Activated CD4-positive, alpha-beta T cell treated with anti-CD3 and anti-CD28 coated beads, Interleukin-2, amount 10 ng/mL, durations not matched to agents 24 days and 14 days (primary cell): ENCODE measurements at regions not wholly inside any gene's neighbourhood (a gene's known extent, or its start where the extent isn't known, plus 50 kb on each side); places are given as distances from the start of the nearest gene placed in this dataset.
A peak's percentile ranks its signal among the peaks of the same experiment; 100 is the strongest.
"Not testable (repeated sequence)": the region's sequence is repeated elsewhere in the genome, so short reads cannot be mapped to it uniquely, and the experiment has no call there.

Experiments used
- DNase-seq: peaks from one replicate; pipeline ENCODE4 v3.0.0; 2022
- H3K27ac Mint-ChIP-seq: one replicate; pipeline ENCODE4 v1.8.0; 2022; ENCODE audit warnings: mild to moderate bottlenecking, mixed read lengths
- H3K27me3 Mint-ChIP-seq: one replicate; pipeline ENCODE4 v1.8.0; 2022; ENCODE audit warnings: mixed read lengths
- H3K36me3 Mint-ChIP-seq: one replicate; pipeline ENCODE4 v1.8.0; 2022; ENCODE audit warnings: low read depth, mild to moderate bottlenecking, mixed read lengths
- H3K4me1 Mint-ChIP-seq: one replicate; pipeline ENCODE4 v1.8.0; 2021; ENCODE audit warnings: mixed read lengths
- H3K4me3 Mint-ChIP-seq: one replicate; pipeline ENCODE4 v1.8.0; 2022; ENCODE audit warnings: mild to moderate bottlenecking, moderate library complexity, mixed read lengths
- H3K9me3 Mint-ChIP-seq: one replicate; pipeline ENCODE4 v1.8.0; 2021; ENCODE audit warnings: mixed read lengths
- intact Hi-C: fragments of 100-400 bp; cut with micrococcal nuclease; formaldehyde crosslinking; loops from one replicate; pipeline ENCODE4 v1.15.1; 2023

GRCh38 chr1:171397851-171398469 is 84.0 kb downstream of the FMO4 start:
- Mint-ChIP-seq H3K27me3 (peaks cover 6% of the 10 kb centered on the region), H3K36me3 (no peaks in the 10 kb centered on the region), H3K27ac (no peak overlapping the region), H3K9me3 (no peaks in the 10 kb centered on the region), H3K4me1 (no peaks in the 10 kb centered on the region), H3K4me3 (no peak overlapping the region)
- intact Hi-C loops, result no loop called here
- no peak for DNase-seq

DNA sequence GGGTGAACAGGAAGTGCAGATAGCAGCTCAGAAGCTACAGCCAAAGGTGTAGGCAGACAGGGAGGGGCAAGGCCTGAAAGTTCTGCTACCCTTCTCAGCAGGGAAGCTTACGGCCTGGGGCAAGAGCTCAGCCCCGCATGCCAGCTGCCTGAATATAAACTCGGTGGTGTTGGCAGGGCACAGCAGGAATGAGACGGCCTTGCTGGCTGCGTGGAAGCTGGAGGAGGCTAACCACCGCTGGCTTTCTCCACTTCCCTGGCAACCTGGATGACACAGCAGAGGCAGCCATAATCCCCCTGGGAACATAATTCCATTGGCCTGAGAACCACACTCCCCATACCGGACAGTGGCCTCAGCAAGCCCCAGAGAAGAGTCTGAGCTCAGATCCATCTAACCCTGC is 81.9 kb upstream of the PRRC2C start:
- Mint-ChIP-seq H3K4me3 (no peak overlapping the region), H3K4me1 (no peaks in the 10 kb centered on the region), H3K27ac (no peak overlapping the region), H3K36me3 (no peaks in the 10 kb centered on the region), H3K9me3 (no peaks in the 10 kb centered on the region), H3K27me3 (peaks cover 5% of the 10 kb centered on the region)
- DNase-seq, result no peak
- intact Hi-C loops, result no loop called here

DNA sequence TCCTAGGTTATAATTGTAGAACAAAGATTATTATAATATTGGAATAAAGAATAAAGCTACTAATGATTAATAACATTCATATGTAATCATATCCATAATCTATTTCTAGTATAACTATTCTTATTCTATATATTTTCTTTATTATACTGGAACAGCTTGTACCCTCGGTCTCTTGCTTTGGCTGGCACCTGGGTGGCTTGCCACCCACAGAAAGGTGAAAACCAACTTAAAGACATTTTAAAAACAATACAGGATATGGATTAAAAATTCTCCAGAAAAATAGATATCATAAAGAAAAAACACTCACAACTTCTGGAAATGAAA is 80.0 kb upstream of the PRRC2C start:
- H3K27me3 Mint-ChIP-seq, result peaks cover 5% of the 10 kb centered on the region
- H3K9me3 Mint-ChIP-seq, result no peaks in the 10 kb centered on the region
- H3K4me3 Mint-ChIP-seq, result no peak overlapping the region
- intact Hi-C loops, result no loop called here
- no peaks in the 10 kb centered on the region for H3K36me3 Mint-ChIP-seq
- no peaks in the 10 kb centered on the region for H3K4me1 Mint-ChIP-seq
- H3K27ac Mint-ChIP-seq, result no peak overlapping the region
- no peak for DNase-seq

DNA sequence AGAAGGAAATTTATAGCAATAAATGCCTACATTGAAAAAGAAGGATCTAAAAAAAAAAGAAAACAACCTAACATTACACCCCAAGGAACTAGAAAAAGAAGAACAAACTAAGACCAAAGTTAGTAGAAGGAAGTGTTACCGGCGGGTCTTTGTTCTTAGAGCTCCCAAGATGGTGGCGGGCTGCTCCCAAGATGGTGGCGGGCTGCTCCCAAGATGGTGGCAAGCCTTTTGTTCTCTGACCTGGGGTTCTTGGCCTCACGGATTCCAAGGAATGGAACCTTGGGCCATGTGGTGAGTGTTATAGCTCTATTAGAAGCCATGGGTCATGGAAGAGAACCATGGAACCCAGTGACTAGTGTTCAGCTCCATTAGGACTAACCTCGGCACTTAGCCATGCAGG is 71.8 kb upstream of the PRRC2C start:
- intact Hi-C loops, H3K9me3 Mint-ChIP-seq, H3K36me3 Mint-ChIP-seq, H3K4me1 Mint-ChIP-seq, H3K27me3 Mint-ChIP-seq, DNase-seq, H3K27ac Mint-ChIP-seq, H3K4me3 Mint-ChIP-seq: not testable (repeated sequence)

- Mint-ChIP-seq H3K4me1 (peaks cover 11% of the 10 kb centered on the region), H3K27me3 (peaks cover 2% of the 10 kb centered on the region), H3K36me3 (no peaks in the 10 kb centered on the region), H3K9me3 (peaks cover 5% of the 10 kb centered on the region), H3K4me3 (no peak overlapping the region), H3K27ac (no peak overlapping the region)
- DNase-seq, result no peak
- intact Hi-C loops, result no loop called here
Measured at GRCh38 chr1:171418546-171418945, 66.8 kb upstream of the PRRC2C start.

GRCh38 chr1:171420810-171421209 is 64.5 kb upstream of the PRRC2C start:
- Mint-ChIP-seq H3K27me3 (no peaks in the 10 kb centered on the region), H3K4me1 (peaks cover 11% of the 10 kb centered on the region), H3K9me3 (no peaks in the 10 kb centered on the region), H3K4me3 (no peak overlapping the region), H3K27ac (peak overlapping the region; percentile 12), H3K36me3 (no peaks in the 10 kb centered on the region)
- no peak for DNase-seq
- intact Hi-C loops, result no loop called here

DNA sequence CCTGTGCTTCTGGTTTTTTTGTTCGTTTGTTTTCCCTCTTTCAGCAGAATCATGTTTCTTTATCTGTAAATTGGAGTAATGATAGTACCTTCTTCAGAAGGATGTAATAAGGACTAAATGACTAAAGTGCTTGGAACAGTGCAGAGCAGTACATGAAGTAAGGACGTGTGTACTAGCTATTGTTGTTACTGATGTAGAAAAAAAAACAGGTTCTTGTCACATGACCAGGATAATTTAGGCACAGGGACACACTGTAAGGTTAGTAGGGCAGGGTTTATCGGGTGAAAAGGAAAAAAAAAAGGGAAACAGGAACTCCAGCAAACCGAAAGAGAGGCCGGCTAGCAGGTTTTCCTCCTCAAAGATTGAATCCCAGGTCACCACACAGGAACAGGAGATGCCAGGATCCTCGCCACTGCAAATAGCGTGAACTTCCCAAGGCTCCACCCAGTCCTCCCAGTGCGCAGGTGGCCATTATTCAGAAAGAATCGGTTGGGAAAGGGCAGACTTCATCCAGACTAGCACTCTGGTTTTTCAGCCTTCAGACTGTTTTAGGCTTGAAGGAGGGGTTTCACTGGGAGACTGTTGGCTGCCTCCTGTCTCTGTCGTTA is 63.8 kb upstream of the PRRC2C start:
- no peak overlapping the region for H3K4me3 Mint-ChIP-seq
- H3K27me3 Mint-ChIP-seq, result no peaks in the 10 kb centered on the region
- intact Hi-C loops, result no loop called here
- no peaks in the 10 kb centered on the region for H3K9me3 Mint-ChIP-seq
- H3K27ac Mint-ChIP-seq, result no peak overlapping the region
- DNase-seq, result no peak
- peaks cover 11% of the 10 kb centered on the region for H3K4me1 Mint-ChIP-seq
- H3K36me3 Mint-ChIP-seq, result no peaks in the 10 kb centered on the region

GRCh38 chr1:171422511-171422910 is 62.8 kb upstream of the PRRC2C start:
- intact Hi-C loops, result no loop called here
- Mint-ChIP-seq H3K36me3 (no peaks in the 10 kb centered on the region), H3K9me3 (no peaks in the 10 kb centered on the region), H3K27me3 (peaks cover 4% of the 10 kb centered on the region), H3K4me3 (no peak overlapping the region), H3K27ac (no peak overlapping the region), H3K4me1 (peaks cover 11% of the 10 kb centered on the region)
- DNase-seq, result no peak

DNA sequence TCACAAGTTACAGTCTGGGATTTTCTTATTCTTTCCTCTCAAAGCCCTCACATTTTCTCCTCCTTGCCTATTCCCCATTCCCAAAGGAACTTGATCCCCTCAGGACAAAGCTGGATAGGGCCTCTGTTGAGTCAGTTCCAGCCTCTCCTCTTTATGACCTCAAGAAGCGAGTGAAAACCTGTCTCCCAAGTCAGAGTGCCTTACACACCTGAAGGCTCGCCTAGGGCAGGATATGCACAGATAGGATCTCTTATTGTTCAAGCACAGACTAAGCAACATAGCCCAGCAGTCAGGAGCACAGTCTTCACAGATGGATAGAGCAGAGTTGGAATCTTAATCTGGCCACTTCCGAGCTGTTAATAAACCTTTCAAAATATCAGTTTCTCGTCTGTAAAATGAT is 60.8 kb upstream of the PRRC2C start:
- Mint-ChIP-seq H3K27me3 (peaks cover 5% of the 10 kb centered on the region), H3K4me1 (peaks cover 11% of the 10 kb centered on the region), H3K4me3 (no peak overlapping the region), H3K9me3 (peaks cover 1% of the 10 kb centered on the region), H3K36me3 (no peaks in the 10 kb centered on the region), H3K27ac (no peak overlapping the region)
- no peak for DNase-seq
- intact Hi-C loops, result no loop called here

DNA sequence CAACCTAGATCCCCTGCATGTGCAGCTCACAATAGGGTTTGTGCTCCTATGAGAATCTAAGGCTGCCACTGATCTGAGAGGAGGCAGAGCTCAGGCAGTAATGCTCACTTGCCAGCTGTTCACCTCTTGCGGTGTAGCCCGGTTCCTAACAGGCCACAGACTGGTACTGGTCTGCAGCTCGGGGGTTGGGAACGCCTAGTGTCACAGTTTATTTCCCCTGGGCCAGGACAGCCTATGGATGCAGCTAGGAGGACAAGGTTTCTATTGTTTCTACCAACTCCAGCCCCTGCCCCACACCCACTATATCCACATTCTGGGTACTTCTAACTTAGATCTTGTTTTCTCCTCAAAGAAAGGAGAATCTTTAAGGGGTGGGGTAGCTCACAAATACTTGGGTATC is 58.7 kb upstream of the PRRC2C start:
- H3K4me1 Mint-ChIP-seq, result no peaks in the 10 kb centered on the region
- H3K4me3 Mint-ChIP-seq, result no peak overlapping the region
- peaks cover 8% of the 10 kb centered on the region for H3K27me3 Mint-ChIP-seq
- no peak overlapping the region for H3K27ac Mint-ChIP-seq
- intact Hi-C loops, result no loop called here
- H3K36me3 Mint-ChIP-seq, result no peaks in the 10 kb centered on the region
- H3K9me3 Mint-ChIP-seq, result peaks cover 4% of the 10 kb centered on the region
- no peak for DNase-seq

DNA sequence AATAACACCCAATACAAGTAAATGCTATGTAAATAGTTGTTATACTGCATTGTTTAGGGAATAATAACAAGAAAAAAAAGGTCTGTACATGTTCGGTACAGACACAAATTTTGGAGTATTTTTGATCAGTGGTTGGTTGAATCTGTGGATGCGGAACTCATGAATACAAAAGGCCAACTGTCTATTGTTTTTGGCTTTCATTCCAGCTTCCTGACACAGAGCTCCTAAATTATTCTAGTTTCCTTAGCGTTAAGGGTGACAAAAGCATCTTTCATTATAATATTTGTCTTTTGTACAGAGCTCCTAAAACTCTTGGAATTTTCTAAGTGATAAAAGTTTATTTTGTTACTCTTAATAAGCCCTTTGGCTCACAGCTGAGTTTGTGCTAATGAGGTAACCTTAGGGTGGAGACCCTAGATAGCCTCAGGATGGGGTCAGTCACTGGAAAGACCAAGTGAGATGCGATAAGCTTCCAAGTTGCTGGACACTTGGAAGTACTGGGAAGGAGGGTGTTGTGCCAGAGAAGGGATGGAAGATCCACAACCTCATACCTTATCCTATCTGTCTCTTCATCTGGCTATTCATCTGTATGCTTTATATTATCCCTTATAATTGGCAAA is 57.4 kb upstream of the PRRC2C start:
- Mint-ChIP-seq H3K27me3 (peaks cover 8% of the 10 kb centered on the region), H3K9me3 (peaks cover 4% of the 10 kb centered on the region), H3K36me3 (no peaks in the 10 kb centered on the region), H3K27ac (no peak overlapping the region), H3K4me3 (no peak overlapping the region), H3K4me1 (no peaks in the 10 kb centered on the region)
- intact Hi-C loops, result no loop called here
- no peak for DNase-seq

DNA sequence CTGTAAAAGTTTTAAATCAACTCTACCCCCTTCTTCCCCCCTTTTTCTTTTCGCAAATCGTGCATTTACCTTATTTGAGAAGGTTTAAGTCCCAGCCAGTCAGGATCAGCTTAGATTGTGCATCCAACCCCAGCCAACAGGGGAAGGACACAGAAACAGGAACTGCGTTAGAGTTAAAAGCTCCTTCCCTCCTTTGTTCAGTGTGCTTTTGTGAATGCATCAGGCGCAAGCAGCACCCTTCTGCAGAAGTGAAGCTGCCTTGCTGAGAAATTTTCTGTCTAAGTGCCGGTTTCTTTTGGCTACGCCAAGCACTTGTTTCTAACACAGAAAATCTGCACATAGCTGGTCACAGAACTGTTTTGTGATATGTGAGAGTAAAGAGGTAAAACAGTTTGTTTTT is 56.2 kb upstream of the PRRC2C start:
- H3K9me3 Mint-ChIP-seq, result peaks cover 4% of the 10 kb centered on the region
- no peaks in the 10 kb centered on the region for H3K4me1 Mint-ChIP-seq

DNA sequence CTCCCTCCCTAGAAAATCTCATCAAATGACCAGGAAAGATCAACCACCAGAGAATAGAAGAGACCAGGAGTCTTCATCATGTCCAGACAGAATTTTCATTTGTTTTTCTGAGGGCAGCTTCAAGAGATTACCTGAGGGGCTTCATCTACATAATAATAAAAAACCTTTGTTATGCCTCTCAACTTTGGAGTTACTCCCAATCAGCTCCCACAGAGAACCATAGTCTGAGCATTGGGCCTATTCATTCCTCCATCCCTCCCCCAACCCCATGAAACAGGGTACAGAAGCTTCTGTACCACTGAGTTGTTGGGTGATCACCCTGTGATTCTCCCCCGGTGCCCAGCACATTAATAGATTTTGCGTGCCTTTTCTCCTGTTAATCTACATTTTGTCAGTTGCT is 53.3 kb upstream of the PRRC2C start:
- peaks cover 6% of the 10 kb centered on the region for H3K27me3 Mint-ChIP-seq
- H3K4me3 Mint-ChIP-seq, result no peak overlapping the region
- intact Hi-C loops, result no loop called here

More for the DNA sequence above, 56.2 kb upstream of the PRRC2C start:
- peaks cover 8% of the 10 kb centered on the region for H3K27me3 Mint-ChIP-seq
- no peak overlapping the region for H3K27ac Mint-ChIP-seq
- H3K4me3 Mint-ChIP-seq, result no peak overlapping the region
- H3K36me3 Mint-ChIP-seq, result no peaks in the 10 kb centered on the region
- no peak for DNase-seq
- intact Hi-C loops, result no loop called here

DNA sequence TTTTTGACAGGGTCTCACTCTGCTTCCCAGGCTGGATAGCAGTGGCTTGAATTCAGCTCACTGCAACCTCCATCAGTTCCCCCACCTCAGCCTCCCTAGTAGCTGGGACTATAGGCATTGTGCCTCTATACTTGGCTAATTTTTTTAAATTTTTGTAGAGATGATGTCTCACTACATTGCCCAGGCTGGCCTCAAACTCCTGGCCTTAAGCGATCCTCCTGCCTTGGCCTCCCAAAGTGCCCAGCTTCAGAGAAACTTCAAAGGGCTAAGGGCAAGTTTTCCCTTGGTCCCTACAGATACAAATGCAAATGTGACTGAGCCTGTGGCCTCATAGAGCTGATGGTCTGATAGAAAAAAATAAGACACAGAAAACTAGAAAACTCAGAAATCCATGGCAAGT is 52.9 kb upstream of the PRRC2C start:
- intact Hi-C loops, result no loop called here
- Mint-ChIP-seq H3K36me3 (no peaks in the 10 kb centered on the region), H3K4me1 (peaks cover 6% of the 10 kb centered on the region), H3K27me3 (peaks cover 5% of the 10 kb centered on the region), H3K27ac (no peak overlapping the region), H3K4me3 (no peak overlapping the region), H3K9me3 (peaks cover 4% of the 10 kb centered on the region)
- DNase-seq, result no peak

More for the DNA sequence above, 53.3 kb upstream of the PRRC2C start:
- H3K9me3 Mint-ChIP-seq, result peaks cover 4% of the 10 kb centered on the region
- no peak for DNase-seq
- H3K4me1 Mint-ChIP-seq, result peaks cover 6% of the 10 kb centered on the region
- no peaks in the 10 kb centered on the region for H3K36me3 Mint-ChIP-seq
- H3K27ac Mint-ChIP-seq, result no peak overlapping the region

GRCh38 chr1:171433451-171433850 is 51.9 kb upstream of the PRRC2C start:
- Mint-ChIP-seq H3K27ac (no peak overlapping the region), H3K27me3 (peaks cover 5% of the 10 kb centered on the region), H3K9me3 (peaks cover 4% of the 10 kb centered on the region), H3K4me1 (peaks cover 6% of the 10 kb centered on the region), H3K36me3 (no peaks in the 10 kb centered on the region), H3K4me3 (no peak overlapping the region)
- no peak for DNase-seq
- intact Hi-C loops, result no loop called here
